Stimulated activated CD4-positive, alpha-beta T cell treated with anti-CD3 and anti-CD28 coated beads, Interleukin-1b, Interleukin-23, amount 100 ng/mL, for 48 hours (primary cell): ENCODE measurements at regions not wholly inside any gene's neighbourhood (a gene's known extent, or its start where the extent isn't known, plus 50 kb on each side); places are given as distances from the start of the nearest gene placed in this dataset.
"Not testable (repeated sequence)": the region's sequence is repeated elsewhere in the genome, so short reads cannot be mapped to it uniquely, and the experiment has no call there.

Experiments used
- DNase-seq: peaks from one replicate; pipeline ENCODE4 v3.0.0-alpha.2; 2020

GRCh38 chr9:30505311-30505710 lies 1879.1 kb upstream of the ACO1 start:
- DNase-seq: no peak

- DNase-seq: no peak
Observed at GRCh38 chr9:30506749-30507148, 1877.7 kb upstream of the ACO1 start.

- DNase-seq: no peak
Observed at GRCh38 chr9:30507166-30507565, 1877.3 kb upstream of the ACO1 start.

- DNase-seq: no peak
Observed at GRCh38 chr9:30511666-30512065, 1872.8 kb upstream of the ACO1 start.

- DNase-seq: no peak
Observed at GRCh38 chr9:30519166-30519565, 1865.3 kb upstream of the ACO1 start.

GRCh38 chr9:30519756-30520155 lies 1864.7 kb upstream of the ACO1 start:
- DNase-seq: no peak

GRCh38 chr9:30522061-30522460 lies 1862.4 kb upstream of the ACO1 start:
- no peak for DNase-seq

GRCh38 chr9:30522486-30522885 lies 1862.0 kb upstream of the ACO1 start:
- no peak for DNase-seq

- DNase-seq: no peak
Observed at GRCh38 chr9:30524311-30524710, 1860.1 kb upstream of the ACO1 start.

GRCh38 chr9:30534455-30534854 lies 1850.0 kb upstream of the ACO1 start:
- no peak for DNase-seq

GRCh38 chr9:30534896-30535295 lies 1849.5 kb upstream of the ACO1 start:
- no peak for DNase-seq

- no peak for DNase-seq
Observed at GRCh38 chr9:30536494-30536893, 1847.9 kb upstream of the ACO1 start.

- not testable (repeated sequence) for DNase-seq
Observed at GRCh38 chr9:30539696-30540095, 1844.7 kb upstream of the ACO1 start.

GRCh38 chr9:30574355-30575151 lies 1809.9 kb upstream of the ACO1 start:
- no peak for DNase-seq

GRCh38 chr9:30575218-30575617 lies 1809.2 kb upstream of the ACO1 start:
- no peak for DNase-seq

GRCh38 chr9:30575691-30576090 lies 1808.8 kb upstream of the ACO1 start:
- no peak for DNase-seq

GRCh38 chr9:30579810-30580209 lies 1804.6 kb upstream of the ACO1 start:
- DNase-seq: no peak

- no peak for DNase-seq
Observed at GRCh38 chr9:30582240-30582639, 1802.2 kb upstream of the ACO1 start.

GRCh38 chr9:30584559-30584958 lies 1799.9 kb upstream of the ACO1 start:
- DNase-seq: no peak

GRCh38 chr9:30591461-30591860 lies 1793.0 kb upstream of the ACO1 start:
- DNase-seq: no peak

GRCh38 chr9:30597608-30598007 lies 1786.8 kb upstream of the ACO1 start:
- no peak for DNase-seq

GRCh38 chr9:30605936-30606335 lies 1778.5 kb upstream of the ACO1 start:
- no peak for DNase-seq

GRCh38 chr9:30609713-30610112 lies 1774.7 kb upstream of the ACO1 start:
- DNase-seq: no peak

GRCh38 chr9:30616782-30617181 lies 1767.7 kb upstream of the ACO1 start:
- DNase-seq: not testable (repeated sequence)

- DNase-seq: no peak
Observed at GRCh38 chr9:30622561-30622960, 1761.9 kb upstream of the ACO1 start.
